Ascending aorta (tissue), 2 donors: ENCODE measurements at regions not wholly inside any gene's neighbourhood (a gene's known extent, or its start where the extent isn't known, plus 50 kb on each side); places are given as distances from the start of the nearest gene placed in this dataset.

ENCODE experiments used
- DNase-seq, 2 donors: peaks; one replicate each; pipeline ENCODE4 v3.0.0-alpha.2; 2019; ENCODE audit warnings: low spot score in 2 of 2
- H3K27ac ChIP-seq, 2 donors: fragments of 200-600 bp; sonication (generic); one replicate each; pipeline ENCODE4 v1.5.1; 2016 to 2017; ENCODE audit warnings: mild to moderate bottlenecking in 1 of 2
- H3K27me3 ChIP-seq: fragments of 200-600 bp; sonication (generic); one replicate; pipeline ENCODE4 v1.5.1; 2017
- H3K36me3 ChIP-seq, 2 donors: fragments of 200-600 bp; sonication (generic); one replicate each; pipeline ENCODE4 v1.5.1; 2016
- H3K4me1 ChIP-seq, 2 donors: fragments of 200-600 bp; sonication (generic); one replicate each; pipeline ENCODE4 v1.5.1; 2016 to 2017; ENCODE audit warnings: mild to moderate bottlenecking in 1 of 2
- H3K4me3 ChIP-seq, 2 donors: fragments of 200-600 bp; sonication (generic); one replicate each; pipeline ENCODE4 v1.5.1; 2016 to 2017; ENCODE audit warnings: mild to moderate bottlenecking in 1 of 2
- H3K9me3 ChIP-seq, 2 donors: fragments of 200-600 bp; sonication (generic); one replicate each; pipeline ENCODE4 v1.5.1; 2016
- intact Hi-C: fragments of 100-400 bp; cut with DNase I; formaldehyde crosslinking; loops from one replicate; pipeline ENCODE4 v1.15.1; 2023
- TF ChIP-seq, protein P1 (sequence below), 3 experiments: fragments of 200-600 bp in 2 of 3; fragments of 450-650 bp in 1 of 3; sonication (generic) in 2 of 3; IDR thresholded peaks; one replicate each; pipeline ENCODE4 v1.5.1; 2016 to 2019; ENCODE audit warnings: antibody characterized with exemption in 3 of 3, mild to moderate bottlenecking in 1 of 3, moderate library complexity in 1 of 3

DNA sequence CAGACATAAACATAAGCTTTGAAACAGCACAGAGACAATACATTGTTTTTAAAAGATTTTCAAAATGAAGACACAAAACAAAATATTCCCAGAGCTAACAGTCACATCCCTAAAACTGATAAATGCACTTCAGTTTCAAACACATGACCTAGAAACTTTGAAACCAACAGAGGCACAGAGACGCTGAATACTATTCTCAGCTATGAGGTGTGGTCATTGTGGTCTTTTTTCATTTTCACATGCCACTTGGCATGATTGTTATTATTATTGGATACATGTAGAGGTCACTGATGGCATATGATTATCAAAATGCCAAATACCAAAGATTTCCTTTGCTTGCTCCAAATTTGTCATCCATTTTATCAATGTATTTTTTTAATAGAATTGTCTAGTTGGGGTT, 306.9 kb downstream of the QKI start:
- TF ChIP-seq, protein P1, sequence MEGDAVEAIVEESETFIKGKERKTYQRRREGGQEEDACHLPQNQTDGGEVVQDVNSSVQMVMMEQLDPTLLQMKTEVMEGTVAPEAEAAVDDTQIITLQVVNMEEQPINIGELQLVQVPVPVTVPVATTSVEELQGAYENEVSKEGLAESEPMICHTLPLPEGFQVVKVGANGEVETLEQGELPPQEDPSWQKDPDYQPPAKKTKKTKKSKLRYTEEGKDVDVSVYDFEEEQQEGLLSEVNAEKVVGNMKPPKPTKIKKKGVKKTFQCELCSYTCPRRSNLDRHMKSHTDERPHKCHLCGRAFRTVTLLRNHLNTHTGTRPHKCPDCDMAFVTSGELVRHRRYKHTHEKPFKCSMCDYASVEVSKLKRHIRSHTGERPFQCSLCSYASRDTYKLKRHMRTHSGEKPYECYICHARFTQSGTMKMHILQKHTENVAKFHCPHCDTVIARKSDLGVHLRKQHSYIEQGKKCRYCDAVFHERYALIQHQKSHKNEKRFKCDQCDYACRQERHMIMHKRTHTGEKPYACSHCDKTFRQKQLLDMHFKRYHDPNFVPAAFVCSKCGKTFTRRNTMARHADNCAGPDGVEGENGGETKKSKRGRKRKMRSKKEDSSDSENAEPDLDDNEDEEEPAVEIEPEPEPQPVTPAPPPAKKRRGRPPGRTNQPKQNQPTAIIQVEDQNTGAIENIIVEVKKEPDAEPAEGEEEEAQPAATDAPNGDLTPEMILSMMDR (IDR thresholded peaks at IDR 0.05) = no peak
- Histone ChIP-seq H3K4me3 (no peak overlapping the region), H3K9me3 (no peaks in the 10 kb centered on the region), H3K27ac (no peak overlapping the region), H3K36me3 (no peaks in the 10 kb centered on the region), H3K27me3 (no peaks in the 10 kb centered on the region), H3K4me1 (no peaks in the 10 kb centered on the region)
- DNase-seq = no peak
- intact Hi-C loops = no loop called here

DNA sequence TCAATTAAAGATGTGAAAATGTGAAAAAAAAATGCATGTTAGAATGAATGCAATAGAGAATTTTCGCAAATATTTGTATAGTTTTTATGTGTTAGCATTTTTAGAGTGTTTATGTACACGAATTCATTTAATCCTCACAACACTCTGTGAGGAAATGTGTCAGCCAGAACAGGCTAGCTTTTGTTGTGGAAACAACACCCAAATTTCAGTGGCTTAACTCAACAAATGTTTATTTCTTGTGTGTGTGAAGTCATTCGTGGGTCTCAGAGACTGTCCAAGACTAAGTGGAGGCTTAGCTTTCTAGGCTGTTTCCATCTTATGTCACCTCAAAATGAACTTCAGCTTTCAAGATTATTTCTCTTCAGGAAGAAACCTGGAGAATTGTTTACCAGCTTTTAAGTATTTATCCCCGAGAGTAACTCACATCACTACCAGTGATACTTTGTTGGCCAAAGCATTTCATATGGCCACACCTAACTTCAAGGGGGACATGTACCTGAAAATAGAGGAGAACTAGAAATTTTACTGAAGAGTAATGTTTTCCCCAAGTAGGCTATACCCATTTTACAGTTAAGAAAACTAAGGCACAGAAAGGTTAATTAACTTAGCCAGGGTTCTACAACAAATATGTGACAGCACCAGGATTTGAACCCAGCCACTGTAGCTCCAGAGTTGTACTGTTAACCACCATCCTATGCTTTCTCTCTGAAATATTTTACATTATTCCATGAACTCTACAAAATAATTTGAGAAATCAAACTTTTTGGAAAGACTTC, 306.1 kb downstream of the QKI start:
- Histone ChIP-seq H3K4me3 (no peak overlapping the region), H3K27ac (no peak overlapping the region), H3K36me3 (no peaks in the 10 kb centered on the region), H3K27me3 (no peaks in the 10 kb centered on the region), H3K9me3 (no peaks in the 10 kb centered on the region), H3K4me1 (no peaks in the 10 kb centered on the region)
- intact Hi-C loops = no loop called here
- no peak for DNase-seq
- TF ChIP-seq, protein P1 (IDR thresholded peaks at IDR 0.05) = no peak

DNA sequence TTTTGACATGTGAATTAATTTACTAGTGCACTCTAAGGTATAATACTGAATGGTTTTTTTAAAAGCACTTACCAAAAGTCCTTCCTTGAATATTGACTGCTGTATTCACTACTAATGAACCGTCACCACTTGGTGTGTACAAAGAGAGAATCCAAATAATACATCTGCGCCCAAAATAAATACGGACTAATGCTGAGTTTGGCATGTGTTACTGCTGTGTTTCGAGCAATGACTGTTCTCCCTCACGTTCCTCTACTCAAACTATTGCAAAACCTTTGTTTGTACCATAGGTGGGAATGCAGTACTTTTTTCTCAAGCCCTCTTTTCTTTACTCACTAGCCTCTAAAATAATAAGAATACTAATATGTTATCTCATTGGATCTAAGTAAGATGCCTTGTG, 305.5 kb downstream of the QKI start:
- intact Hi-C loops = no loop called here
- H3K4me3 ChIP-seq = no peak overlapping the region
- DNase-seq = no peak
- no peak overlapping the region for H3K27ac ChIP-seq
- no peaks in the 10 kb centered on the region for H3K36me3 ChIP-seq
- no peaks in the 10 kb centered on the region for H3K9me3 ChIP-seq
- TF ChIP-seq, protein P1 (IDR thresholded peaks at IDR 0.05) = no peak
- H3K27me3 ChIP-seq = no peaks in the 10 kb centered on the region
- no peaks in the 10 kb centered on the region for H3K4me1 ChIP-seq

DNA sequence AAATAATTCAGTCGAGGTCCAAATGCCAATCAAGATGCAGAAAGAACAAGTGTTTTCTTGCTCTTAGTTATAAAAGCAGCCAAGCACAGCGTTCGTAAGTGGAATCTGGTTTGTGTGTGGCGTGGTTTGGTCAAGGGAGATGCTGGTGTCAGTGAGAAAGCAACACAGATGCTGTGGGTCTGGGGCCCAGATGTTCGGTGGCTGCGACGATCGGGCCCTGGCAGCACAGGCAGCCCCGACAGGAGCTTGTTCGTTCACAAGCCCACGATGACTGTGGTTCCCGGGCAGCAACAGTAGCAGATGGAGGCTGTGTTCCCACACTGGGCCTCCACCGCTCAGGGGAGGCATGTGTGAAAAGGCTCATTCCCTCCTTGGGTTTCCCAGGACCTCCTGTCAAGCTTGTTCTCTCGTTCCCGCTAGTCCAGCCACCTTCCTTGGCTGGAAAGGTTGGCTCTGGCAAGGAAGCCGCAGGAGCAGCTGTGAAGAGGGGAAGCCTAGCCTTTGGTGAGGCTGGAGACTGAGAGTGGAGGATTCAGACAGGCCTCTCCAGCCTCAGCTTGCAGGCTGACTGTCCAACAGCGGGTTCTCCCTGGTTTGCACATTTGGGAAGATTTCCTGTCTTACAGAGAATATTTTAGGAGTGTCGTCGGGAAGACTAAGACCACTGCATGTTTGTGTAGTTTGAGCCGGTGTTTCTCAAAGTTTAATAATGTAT, 304.7 kb downstream of the QKI start:
- DNase-seq = no peak
- intact Hi-C loops = no loop called here
- Histone ChIP-seq H3K4me1 (no peaks in the 10 kb centered on the region), H3K27me3 (no peaks in the 10 kb centered on the region), H3K27ac (no peak overlapping the region), H3K36me3 (no peaks in the 10 kb centered on the region), H3K9me3 (no peaks in the 10 kb centered on the region), H3K4me3 (no peak overlapping the region)
- TF ChIP-seq, protein P1 (IDR thresholded peaks at IDR 0.05) = no peak

DNA sequence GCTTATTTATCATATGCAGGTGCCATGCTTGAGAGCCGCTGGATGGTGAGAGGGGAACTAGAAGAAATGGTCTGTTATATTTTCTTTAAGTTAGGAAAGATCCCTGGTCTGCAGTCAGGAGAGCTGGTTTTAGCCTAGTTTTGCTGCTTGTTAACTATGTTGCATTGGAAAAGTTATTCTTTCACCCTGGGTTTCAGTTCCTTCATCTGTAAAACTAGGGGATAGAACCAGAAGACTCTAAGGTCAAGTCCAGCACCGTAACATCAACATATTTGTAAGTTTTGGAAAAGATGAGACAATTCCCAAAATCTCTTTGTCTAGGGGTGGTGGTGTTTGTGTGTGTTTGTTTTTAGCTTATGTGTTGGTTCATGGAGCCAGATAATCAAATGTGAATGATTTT, 304.0 kb downstream of the QKI start:
- H3K4me1 ChIP-seq = no peaks in the 10 kb centered on the region
- intact Hi-C loops = no loop called here
- no peaks in the 10 kb centered on the region for H3K27me3 ChIP-seq
- H3K27ac ChIP-seq = no peak overlapping the region
- no peak overlapping the region for H3K4me3 ChIP-seq
- no peak for DNase-seq
- H3K9me3 ChIP-seq = no peaks in the 10 kb centered on the region
- TF ChIP-seq, protein P1 (IDR thresholded peaks at IDR 0.05) = no peak
- no peaks in the 10 kb centered on the region for H3K36me3 ChIP-seq
